HepG2 (cell line): ENCODE measurements at regions not wholly inside any gene's neighbourhood (a gene's known extent, or its start where the extent isn't known, plus 50 kb on each side); places are given as distances from the start of the nearest gene placed in this dataset.
A peak's percentile ranks its signal among the peaks of the same experiment; 100 is the strongest.
"Not testable (repeated sequence)": the region's sequence is repeated elsewhere in the genome, so short reads cannot be mapped to it uniquely, and the experiment has no call there.

Source experiments
- ATAC-seq: fragments of 200-7000 bp; cut with Tn5 transposase; 3 replicates; pipeline ENCODE4 v1.9.1; 2020; ENCODE audit warnings: mild to moderate bottlenecking, moderate library complexity
- BruUV-seq: library from RNA; stranded (reverse); fragments of 400-500 nt; replicated peaks from 2 replicates; lab custom pipeline; 2021; lab: Mats Ljungman, UMichigan
- CTCF ChIA-PET: fragments of 300-600 bp; formaldehyde crosslinking; extraction: SDS; loops from one replicate; lab custom pipeline; 2021; ENCODE audit warnings: low total read pairs, inconsistent platforms, low intra/inter-chr PET ratio; lab: Yijun Ruan, JAX
- POLR2A ChIA-PET: fragments of 350-600 bp; sonication (Branson Sonifier 250); formaldehyde crosslinking; loops from one replicate; lab custom pipeline; 2020; ENCODE audit warnings: antibody characterized with exemption, inconsistent platforms; lab: Yijun Ruan, JAX
- DNase-seq: peaks from one replicate; pipeline ENCODE4 v3.0.0-alpha.2; 2015; ENCODE audit warnings: low spot score
- FAIRE-seq: peaks from 3 replicates; lab custom pipeline; 2011; peaks lifted over from hg19 to GRCh38; lab: Jason Lieb, UNC
- H2AFZ ChIP-seq: one replicate; pipeline ENCODE4 v1.6.1; 2011; ENCODE audit warnings: low read length, inconsistent platforms
- H3K27ac ChIP-seq: fragments of 300-600 bp; 3 replicates; pipeline ENCODE4 v1.8.0; 2011; ENCODE audit warnings: mixed run types, mild to moderate bottlenecking, mixed read lengths, low read length, inconsistent platforms; ENCODE audit not compliant: insufficient read depth; ENCODE audit errors: extremely low read length
- H3K27me3 ChIP-seq, 2 experiments: fragments of 200-600 bp in 1 of 2; 2 replicates in 1 of 2; 3 replicates in 1 of 2; pipeline versions ENCODE4 v1.6.0 to v1.8.0; 2011; ENCODE audit warnings: low read length in 2 of 2, mild to moderate bottlenecking in 2 of 2, moderate library complexity in 2 of 2, inconsistent platforms in 1 of 2; ENCODE audit not compliant: insufficient read depth in 2 of 2, control insufficient read depth in 1 of 2
- H3K36me3 ChIP-seq, 2 experiments: fragments of 200-600 bp in 1 of 2; replicated peaks in 1 of 2; 2 replicates in 1 of 2; 3 replicates in 1 of 2; pipeline versions ENCODE4 v1.5.1 to v1.8.0; 2011; ENCODE audit warnings: low read length in 2 of 2, inconsistent platforms in 1 of 2; ENCODE audit not compliant: insufficient read depth in 2 of 2, control insufficient read depth in 1 of 2
- H3K4me1 ChIP-seq: 2 replicates; pipeline ENCODE4 v1.5.1; 2012; ENCODE audit warnings: low read length, inconsistent platforms; ENCODE audit not compliant: insufficient read depth
- H3K4me2 ChIP-seq: 2 replicates; pipeline ENCODE4 v1.6.0; 2011; ENCODE audit warnings: low read depth, low read length, inconsistent platforms
- H3K4me3 ChIP-seq, 3 experiments: fragments of 200-600 bp in 1 of 3; sonication (generic), shearing (Covaris generic) in 1 of 3; replicated peaks in 1 of 3; 2 replicates each; pipeline ENCODE4 v1.5.1; 2011 to 2016; ENCODE audit warnings: low read length in 3 of 3, inconsistent platforms in 2 of 3, low read depth in 2 of 3, mild to moderate bottlenecking in 2 of 3, control low read depth in 1 of 3, mixed read lengths in 1 of 3; ENCODE audit not compliant: insufficient read depth in 1 of 3
- H3K79me2 ChIP-seq: one replicate; pipeline ENCODE4 v1.6.1; 2011; ENCODE audit warnings: low read length, inconsistent platforms; ENCODE audit not compliant: insufficient read depth
- H3K9ac ChIP-seq: 2 replicates; pipeline ENCODE4 v1.6.0; 2011; ENCODE audit warnings: mild to moderate bottlenecking, low read depth, low read length, inconsistent platforms; ENCODE audit not compliant: insufficient read depth
- H3K9me3 ChIP-seq: 2 replicates; pipeline ENCODE4 v1.5.1; 2012; ENCODE audit warnings: mild to moderate bottlenecking, low read length
- H4K20me1 ChIP-seq: 2 replicates; pipeline ENCODE4 v1.6.0; 2011; ENCODE audit warnings: inconsistent platforms, mild to moderate bottlenecking, low read length, moderate library complexity; ENCODE audit not compliant: insufficient read depth
- HNRNPK ChIP-seq: fragments of 200-400 bp; formaldehyde crosslinking; IDR thresholded peaks from 2 replicates; pipeline ENCODE4 v1.6.1; 2018; ENCODE audit warnings: low read length, low read depth, moderate library complexity, mild to moderate bottlenecking; ENCODE audit not compliant: poor library complexity, severe bottlenecking
- KAT7 ChIP-seq: IDR thresholded peaks from 2 replicates; pipeline ENCODE4 v1.6.1; 2018; ENCODE audit warnings: borderline replicate concordance, missing compliant biosample characterization
- NR2F6 ChIP-seq, 2 experiments: IDR thresholded peaks; 2 replicates each; pipeline ENCODE4 v1.6.1; 2016; ENCODE audit warnings: antibody characterized with exemption in 1 of 2, mild to moderate bottlenecking in 1 of 2
- PPARG ChIP-seq: conservative IDR thresholded peaks from 2 replicates; pipeline ENCODE4 v1.6.1; 2016; ENCODE audit warnings: missing biosample characterization, missing genetic modification reagents
- ZBTB38 ChIP-seq: sonication (generic); formaldehyde crosslinking; IDR thresholded peaks from 2 replicates; pipeline ENCODE4 v1.5.1; 2020; ENCODE audit warnings: mild to moderate bottlenecking, missing genetic modification reagents
- ZMYM3 ChIP-seq: sonication (generic); formaldehyde crosslinking; IDR thresholded peaks from 2 replicates; pipeline ENCODE4 v1.5.1; 2020; ENCODE audit warnings: mild to moderate bottlenecking, missing genetic modification reagents
- ZNF121 ChIP-seq: sonication (generic); formaldehyde crosslinking; IDR thresholded peaks from 2 replicates; pipeline ENCODE4 v1.5.0; 2020; ENCODE audit warnings: mild to moderate bottlenecking, missing genetic modification reagents
- ZNF253 ChIP-seq: sonication (generic); formaldehyde crosslinking; IDR thresholded peaks from 2 replicates; pipeline ENCODE4 v1.8.0; 2022; ENCODE audit warnings: mild to moderate bottlenecking, missing genetic modification reagents, borderline replicate concordance
- ZNF274 ChIP-seq: sonication (generic); formaldehyde crosslinking; IDR thresholded peaks from 2 replicates; pipeline ENCODE4 v1.5.1; 2020; ENCODE audit warnings: mild to moderate bottlenecking, missing genetic modification reagents
- ZNF460 ChIP-seq: sonication (generic); formaldehyde crosslinking; IDR thresholded peaks from 2 replicates; pipeline ENCODE4 v1.5.1; 2020; ENCODE audit warnings: missing genetic modification reagents, mild to moderate bottlenecking, borderline replicate concordance
- ZNF501 ChIP-seq: sonication (generic); formaldehyde crosslinking; IDR thresholded peaks from 2 replicates; pipeline ENCODE4 v1.5.1; 2020; ENCODE audit warnings: mild to moderate bottlenecking, moderate library complexity, missing genetic modification reagents
- ZNF547 ChIP-seq: sonication (generic); formaldehyde crosslinking; IDR thresholded peaks from 2 replicates; pipeline ENCODE4 v1.5.1; 2020; ENCODE audit warnings: mild to moderate bottlenecking, missing genetic modification reagents
- ZNF598 ChIP-seq: sonication (generic); formaldehyde crosslinking; IDR thresholded peaks from 2 replicates; pipeline ENCODE4 v1.5.1; 2020; ENCODE audit warnings: mild to moderate bottlenecking, missing genetic modification reagents, borderline replicate concordance
- ZNF770 ChIP-seq: sonication (generic); formaldehyde crosslinking; IDR thresholded peaks from 2 replicates; pipeline ENCODE4 v1.5.0; 2020; ENCODE audit warnings: mild to moderate bottlenecking, missing genetic modification reagents
- whole genome bisulfite sequencing: methylation state at CpG from one replicate; pipeline ENCODE4 v1.1.6; 2017; ENCODE audit warnings: low lambda C conversion rate; 5-methylcytosine and 5-hydroxymethylcytosine counted together
- in situ Hi-C: cut with HindIII; loops from 2 replicates; pipeline ENCODE4 v1.10.0; 2017; ENCODE audit warnings: low pct_unique_long_range_greater_than_20kb; ENCODE audit not compliant: extremely low pct_ligation_motif_present
- intact Hi-C: fragments of 100-400 bp; cut with micrococcal nuclease; formaldehyde crosslinking; loops from one replicate; pipeline ENCODE4 v1.10.0; 2022; ENCODE audit not compliant: unreplicated experiment
- TF ChIP-seq, protein P1 (sequence below): sonication (generic); formaldehyde crosslinking; conservative IDR thresholded peaks from 2 replicates; pipeline ENCODE4 v1.4.0; 2020; ENCODE audit warnings: mild to moderate bottlenecking, missing genetic modification reagents, moderate library complexity

DNA sequence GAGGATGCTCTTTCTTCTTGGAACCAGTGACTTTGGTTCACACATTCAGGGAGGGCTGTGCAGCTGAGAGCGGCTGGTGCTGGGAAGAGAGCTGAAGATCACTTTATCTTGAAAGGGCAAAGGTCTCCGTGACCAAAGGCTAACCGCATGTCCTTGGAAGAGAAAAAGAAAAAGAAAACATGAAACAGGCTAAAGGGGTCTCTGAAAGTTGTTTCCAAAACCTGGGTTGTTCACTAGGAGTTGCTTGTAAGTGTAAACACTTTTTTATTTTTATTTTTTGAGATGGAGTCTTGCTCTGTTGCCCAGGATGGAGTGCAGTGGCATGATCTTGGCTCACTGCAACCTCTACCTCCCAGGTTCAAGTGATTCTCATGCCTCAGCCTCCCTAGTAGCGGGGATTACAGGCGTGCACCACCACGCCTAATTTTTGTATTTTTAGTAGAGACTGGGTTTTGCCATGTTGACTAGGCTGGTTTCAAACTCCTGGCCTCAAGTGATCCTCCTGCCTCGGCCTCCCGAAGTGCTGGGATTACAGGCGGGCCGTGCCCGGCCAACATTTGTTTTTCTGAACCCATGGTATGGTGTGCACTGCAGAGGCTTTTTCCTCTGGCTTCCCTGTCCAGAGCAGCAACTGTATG, 208.6 kb downstream of the C9orf50 start:
- intact Hi-C loops; H4K20me1 ChIP-seq; in situ Hi-C loops; BruUV-seq; H3K9me3 ChIP-seq; DNase-seq; H2AFZ ChIP-seq; CTCF ChIA-PET; H3K27me3 ChIP-seq; H3K36me3 ChIP-seq; H3K79me2 ChIP-seq; ATAC-seq; TF ChIP-seq NR2F6 (IDR thresholded peaks at IDR 0.05): not testable (repeated sequence)
- peak overlapping the region; percentile 65 for H3K27ac ChIP-seq
- 77% methylated on average over 11 of the region's 11 CpGs for WGBS
- peak overlapping the region in 1 of 3 experiments; percentile 80; a peak in 1 of 6 replicates for H3K4me3 ChIP-seq
- H3K4me2 ChIP-seq = peak overlapping the region; percentile 100
- H3K9ac ChIP-seq = peak overlapping the region; percentile 72
- peak; percentile 21 for FAIRE-seq
- peaks cover 77% of the 10 kb centered on the region for H3K4me1 ChIP-seq
- TF ChIP-seq KAT7 (CRISPR knock-in tag) (0 out of 2 replicates have a peak, but pooled peaks have one; percentile 24), ZNF501 (CRISPR knock-in tag) (peak; percentile 15; the same call in 1 of the 2 replicates), ZNF253 (CRISPR knock-in tag) (peak; percentile 10; the same call in 1 of the 2 replicates), PPARG (CRISPR knock-in tag) (peak; percentile 56), ZBTB38 (CRISPR knock-in tag) (peak; percentile 21; the same call in 1 of the 2 replicates), ZNF121 (CRISPR knock-in tag) (peak; percentile 31; the same call in 1 of the 2 replicates), ZNF274 (CRISPR knock-in tag) (0 out of 2 replicates have a peak, but pooled peaks have one; percentile 10), NR2F6 (CRISPR knock-in tag; IDR thresholded peaks at IDR 0.05) (peak; percentile 53; the same call in 1 of the 2 replicates), ZMYM3 (peak; percentile 74), ZNF547 (CRISPR knock-in tag) (0 out of 2 replicates have a peak, but pooled peaks have one; percentile 54), ZNF770 (CRISPR knock-in tag) (peak; percentile 93), HNRNPK (peak; percentile 45), ZNF598 (CRISPR knock-in tag) (0 out of 2 replicates have a peak, but pooled peaks have one; percentile 41), ZNF460 (CRISPR knock-in tag) (peak; percentile 46; the same call in 1 of the 2 replicates)
- TF ChIP-seq, protein P1, sequence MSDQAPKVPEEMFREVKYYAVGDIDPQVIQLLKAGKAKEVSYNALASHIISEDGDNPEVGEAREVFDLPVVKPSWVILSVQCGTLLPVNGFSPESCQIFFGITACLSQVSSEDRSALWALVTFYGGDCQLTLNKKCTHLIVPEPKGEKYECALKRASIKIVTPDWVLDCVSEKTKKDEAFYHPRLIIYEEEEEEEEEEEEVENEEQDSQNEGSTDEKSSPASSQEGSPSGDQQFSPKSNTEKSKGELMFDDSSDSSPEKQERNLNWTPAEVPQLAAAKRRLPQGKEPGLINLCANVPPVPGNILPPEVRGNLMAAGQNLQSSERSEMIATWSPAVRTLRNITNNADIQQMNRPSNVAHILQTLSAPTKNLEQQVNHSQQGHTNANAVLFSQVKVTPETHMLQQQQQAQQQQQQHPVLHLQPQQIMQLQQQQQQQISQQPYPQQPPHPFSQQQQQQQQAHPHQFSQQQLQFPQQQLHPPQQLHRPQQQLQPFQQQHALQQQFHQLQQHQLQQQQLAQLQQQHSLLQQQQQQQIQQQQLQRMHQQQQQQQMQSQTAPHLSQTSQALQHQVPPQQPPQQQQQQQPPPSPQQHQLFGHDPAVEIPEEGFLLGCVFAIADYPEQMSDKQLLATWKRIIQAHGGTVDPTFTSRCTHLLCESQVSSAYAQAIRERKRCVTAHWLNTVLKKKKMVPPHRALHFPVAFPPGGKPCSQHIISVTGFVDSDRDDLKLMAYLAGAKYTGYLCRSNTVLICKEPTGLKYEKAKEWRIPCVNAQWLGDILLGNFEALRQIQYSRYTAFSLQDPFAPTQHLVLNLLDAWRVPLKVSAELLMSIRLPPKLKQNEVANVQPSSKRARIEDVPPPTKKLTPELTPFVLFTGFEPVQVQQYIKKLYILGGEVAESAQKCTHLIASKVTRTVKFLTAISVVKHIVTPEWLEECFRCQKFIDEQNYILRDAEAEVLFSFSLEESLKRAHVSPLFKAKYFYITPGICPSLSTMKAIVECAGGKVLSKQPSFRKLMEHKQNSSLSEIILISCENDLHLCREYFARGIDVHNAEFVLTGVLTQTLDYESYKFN (CRISPR knock-in tag) = 0 out of 2 replicates have a peak, but pooled peaks have one; percentile 20
- POLR2A ChIA-PET = interaction anchor here (1.1 kb wide), 1 partner anchor 69 kb away, joined by 3 read pairs; no protein-coding TSS in a partner anchor
